HEK293 (cell line): ENCODE measurements at regions not wholly inside any gene's neighbourhood (a gene's known extent, or its start where the extent isn't known, plus 50 kb on each side); places are given as distances from the start of the nearest gene placed in this dataset.

ENCODE experiments used
- GLIS1 ChIP-seq: fragments of 450-650 bp; formaldehyde crosslinking; IDR thresholded peaks from 2 replicates; pipeline ENCODE4 v1.5.1; 2016; ENCODE audit warnings: missing biosample characterization, missing genetic modification characterization
- IKZF3 ChIP-seq: fragments of 450-650 bp; IDR thresholded peaks from 2 replicates; pipeline ENCODE4 v1.5.0; 2018; ENCODE audit warnings: missing biosample characterization, mild to moderate bottlenecking, missing genetic modification characterization, moderate library complexity
- MZF1 ChIP-seq: fragments of 450-650 bp; formaldehyde crosslinking; IDR thresholded peaks from 2 replicates; pipeline ENCODE4 v1.5.1; 2017; ENCODE audit warnings: missing biosample characterization, missing genetic modification characterization, borderline replicate concordance
- REPIN1 ChIP-seq: fragments of 450-650 bp; formaldehyde crosslinking; IDR thresholded peaks from 2 replicates; pipeline ENCODE4 v1.5.1; 2017; ENCODE audit warnings: missing biosample characterization, missing genetic modification characterization, low read depth
- YY1 ChIP-seq: fragments of 450-650 bp; formaldehyde crosslinking; IDR thresholded peaks from 2 replicates; pipeline ENCODE4 v1.5.1; 2018; ENCODE audit warnings: missing biosample characterization, missing genetic modification characterization
- ZBTB7A ChIP-seq: fragments of 450-650 bp; formaldehyde crosslinking; IDR thresholded peaks from 2 replicates; pipeline ENCODE4 v1.5.1; 2016; ENCODE audit warnings: low read depth, missing biosample characterization, missing genetic modification characterization
- ZBTB8A ChIP-seq: fragments of 450-650 bp; formaldehyde crosslinking; IDR thresholded peaks from 2 replicates; pipeline ENCODE4 v1.5.1; 2016; ENCODE audit warnings: missing biosample characterization, missing genetic modification characterization
- ZNF140 ChIP-seq: fragments of 450-650 bp; formaldehyde crosslinking; IDR thresholded peaks from 2 replicates; pipeline ENCODE4 v1.5.1; 2016; ENCODE audit warnings: missing biosample characterization, missing genetic modification characterization
- ZNF157 ChIP-seq: fragments of 450-650 bp; formaldehyde crosslinking; IDR thresholded peaks from 2 replicates; pipeline ENCODE4 v1.5.1; 2016; ENCODE audit warnings: missing biosample characterization, missing genetic modification characterization
- ZNF214 ChIP-seq: fragments of 450-650 bp; formaldehyde crosslinking; IDR thresholded peaks from 2 replicates; pipeline ENCODE4 v1.5.1; 2017; ENCODE audit warnings: missing biosample characterization, mild to moderate bottlenecking, missing genetic modification characterization, borderline replicate concordance
- ZNF248 ChIP-seq: fragments of 450-650 bp; formaldehyde crosslinking; IDR thresholded peaks from 2 replicates; pipeline ENCODE4 v1.5.1; 2017; ENCODE audit warnings: missing biosample characterization, missing genetic modification characterization
- ZNF266 ChIP-seq: fragments of 450-650 bp; formaldehyde crosslinking; IDR thresholded peaks from 2 replicates; pipeline ENCODE4 v1.5.1; 2016; ENCODE audit warnings: missing biosample characterization, missing genetic modification characterization, low read depth
- ZNF280D ChIP-seq: fragments of 450-650 bp; formaldehyde crosslinking; IDR thresholded peaks from 2 replicates; pipeline ENCODE4 v1.5.1; 2016; ENCODE audit warnings: missing biosample characterization, missing genetic modification characterization
- ZNF366 ChIP-seq: fragments of 450-650 bp; formaldehyde crosslinking; conservative IDR thresholded peaks from 2 replicates; pipeline ENCODE4 v1.5.1; 2016; ENCODE audit warnings: missing biosample characterization, missing genetic modification characterization
- ZNF571 ChIP-seq: fragments of 450-650 bp; formaldehyde crosslinking; IDR thresholded peaks from 2 replicates; pipeline ENCODE4 v1.5.0; 2017; ENCODE audit warnings: missing biosample characterization, missing genetic modification characterization
- ZNF830 ChIP-seq: fragments of 450-650 bp; IDR thresholded peaks from 2 replicates; pipeline ENCODE4 v1.5.0; 2018; ENCODE audit warnings: missing biosample characterization, missing genetic modification characterization, low read depth, mild to moderate bottlenecking, moderate library complexity
- TF ChIP-seq, protein P1 (sequence below): fragments of 450-650 bp; formaldehyde crosslinking; IDR thresholded peaks from 2 replicates; pipeline ENCODE4 v1.5.1; 2016; ENCODE audit warnings: missing biosample characterization, missing genetic modification characterization
- TF ChIP-seq, protein P2 (sequence below): fragments of 450-650 bp; formaldehyde crosslinking; IDR thresholded peaks from 2 replicates; pipeline ENCODE4 v1.5.1; 2016; ENCODE audit warnings: missing biosample characterization, missing genetic modification characterization
- TF ChIP-seq, protein P3 (sequence below): fragments of 450-650 bp; formaldehyde crosslinking; IDR thresholded peaks from 2 replicates; pipeline ENCODE4 v1.5.1; 2016; ENCODE audit warnings: missing biosample characterization, missing genetic modification characterization, borderline replicate concordance
- TF ChIP-seq, protein P4 (sequence below): fragments of 450-650 bp; formaldehyde crosslinking; IDR thresholded peaks from 2 replicates; pipeline ENCODE4 v1.5.1; 2016; ENCODE audit warnings: missing biosample characterization, missing genetic modification characterization
- TF ChIP-seq, protein P5 (sequence below): fragments of 450-650 bp; formaldehyde crosslinking; IDR thresholded peaks from 2 replicates; pipeline ENCODE4 v1.5.0; 2017; ENCODE audit warnings: missing biosample characterization, missing genetic modification characterization, borderline replicate concordance

DNA sequence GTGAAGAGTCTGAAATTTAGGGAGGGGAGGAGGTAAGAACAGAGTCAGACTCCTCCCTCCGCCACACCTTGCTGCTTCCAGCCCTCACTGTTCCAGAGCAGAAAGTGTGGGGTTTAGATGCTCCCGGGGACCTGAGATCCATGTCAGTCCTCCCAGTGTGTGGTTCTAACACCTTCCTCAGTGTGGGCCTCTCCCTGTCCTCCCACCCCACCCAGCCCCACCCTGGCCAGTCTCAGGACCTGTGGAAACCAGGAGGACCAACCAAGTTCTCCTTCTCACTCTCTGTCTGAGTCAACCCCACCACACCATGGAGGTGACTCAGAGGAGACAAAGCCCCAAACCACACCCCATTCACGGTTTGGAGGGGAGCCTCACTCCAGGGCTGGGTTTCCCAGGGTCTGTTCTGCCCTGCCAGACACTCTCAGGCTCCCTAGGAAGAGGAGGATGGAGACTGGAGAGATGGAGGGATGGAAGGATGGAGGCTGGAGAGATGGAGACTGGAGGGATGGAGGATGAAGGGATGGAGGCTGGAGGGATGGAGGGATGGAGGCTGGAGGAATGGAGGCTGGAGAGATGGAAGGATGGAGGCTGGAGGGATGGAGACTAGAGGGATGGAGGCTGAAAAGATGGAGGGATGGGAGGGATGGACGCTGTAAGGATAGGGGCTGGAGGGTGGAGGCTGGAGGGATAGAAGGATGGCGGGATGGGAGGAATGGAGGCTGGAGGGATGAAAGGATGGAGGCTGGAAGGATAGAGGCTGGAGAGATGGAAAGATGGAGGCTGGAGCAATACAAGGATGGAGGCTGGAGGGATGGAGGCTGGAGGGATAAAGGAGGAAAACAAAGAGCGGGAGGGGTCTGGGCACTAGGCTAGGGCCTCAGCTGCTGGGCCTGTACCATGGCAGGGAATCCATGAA lies 100.9 kb upstream of the RUNX3 start (continued):
- TF ChIP-seq, protein P1, sequence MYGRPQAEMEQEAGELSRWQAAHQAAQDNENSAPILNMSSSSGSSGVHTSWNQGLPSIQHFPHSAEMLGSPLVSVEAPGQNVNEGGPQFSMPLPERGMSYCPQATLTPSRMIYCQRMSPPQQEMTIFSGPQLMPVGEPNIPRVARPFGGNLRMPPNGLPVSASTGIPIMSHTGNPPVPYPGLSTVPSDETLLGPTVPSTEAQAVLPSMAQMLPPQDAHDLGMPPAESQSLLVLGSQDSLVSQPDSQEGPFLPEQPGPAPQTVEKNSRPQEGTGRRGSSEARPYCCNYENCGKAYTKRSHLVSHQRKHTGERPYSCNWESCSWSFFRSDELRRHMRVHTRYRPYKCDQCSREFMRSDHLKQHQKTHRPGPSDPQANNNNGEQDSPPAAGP (tag by site-specific recombination) = no peak
- no peak for TF ChIP-seq REPIN1 (tag by site-specific recombination)
- TF ChIP-seq ZBTB8A (tag by site-specific recombination) = no peak
- peak; percentile 100 for TF ChIP-seq ZNF366 (tag by site-specific recombination)
- TF ChIP-seq, protein P2, sequence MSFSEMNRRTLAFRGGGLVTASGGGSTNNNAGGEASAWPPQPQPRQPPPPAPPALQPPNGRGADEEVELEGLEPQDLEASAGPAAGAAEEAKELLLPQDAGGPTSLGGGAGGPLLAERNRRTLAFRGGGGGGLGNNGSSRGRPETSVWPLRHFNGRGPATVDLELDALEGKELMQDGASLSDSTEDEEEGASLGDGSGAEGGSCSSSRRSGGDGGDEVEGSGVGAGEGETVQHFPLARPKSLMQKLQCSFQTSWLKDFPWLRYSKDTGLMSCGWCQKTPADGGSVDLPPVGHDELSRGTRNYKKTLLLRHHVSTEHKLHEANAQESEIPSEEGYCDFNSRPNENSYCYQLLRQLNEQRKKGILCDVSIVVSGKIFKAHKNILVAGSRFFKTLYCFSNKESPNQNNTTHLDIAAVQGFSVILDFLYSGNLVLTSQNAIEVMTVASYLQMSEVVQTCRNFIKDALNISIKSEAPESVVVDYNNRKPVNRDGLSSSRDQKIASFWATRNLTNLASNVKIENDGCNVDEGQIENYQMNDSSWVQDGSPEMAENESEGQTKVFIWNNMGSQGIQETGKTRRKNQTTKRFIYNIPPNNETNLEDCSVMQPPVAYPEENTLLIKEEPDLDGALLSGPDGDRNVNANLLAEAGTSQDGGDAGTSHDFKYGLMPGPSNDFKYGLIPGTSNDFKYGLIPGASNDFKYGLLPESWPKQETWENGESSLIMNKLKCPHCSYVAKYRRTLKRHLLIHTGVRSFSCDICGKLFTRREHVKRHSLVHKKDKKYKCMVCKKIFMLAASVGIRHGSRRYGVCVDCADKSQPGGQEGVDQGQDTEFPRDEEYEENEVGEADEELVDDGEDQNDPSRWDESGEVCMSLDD = no peak
- no peak for TF ChIP-seq ZNF214 (tag by site-specific recombination)
- no peak for TF ChIP-seq ZNF266 (tag by site-specific recombination)
- TF ChIP-seq YY1 (tag by site-specific recombination) = no peak; the same call in 1 of the 2 replicates
- TF ChIP-seq ZNF280D (tag by site-specific recombination) = peak; percentile 14; the same call in 1 of the 2 replicates
- TF ChIP-seq ZNF248 (tag by site-specific recombination) = peak; percentile 50; the same call in 1 of the 2 replicates
- TF ChIP-seq, protein P3, sequence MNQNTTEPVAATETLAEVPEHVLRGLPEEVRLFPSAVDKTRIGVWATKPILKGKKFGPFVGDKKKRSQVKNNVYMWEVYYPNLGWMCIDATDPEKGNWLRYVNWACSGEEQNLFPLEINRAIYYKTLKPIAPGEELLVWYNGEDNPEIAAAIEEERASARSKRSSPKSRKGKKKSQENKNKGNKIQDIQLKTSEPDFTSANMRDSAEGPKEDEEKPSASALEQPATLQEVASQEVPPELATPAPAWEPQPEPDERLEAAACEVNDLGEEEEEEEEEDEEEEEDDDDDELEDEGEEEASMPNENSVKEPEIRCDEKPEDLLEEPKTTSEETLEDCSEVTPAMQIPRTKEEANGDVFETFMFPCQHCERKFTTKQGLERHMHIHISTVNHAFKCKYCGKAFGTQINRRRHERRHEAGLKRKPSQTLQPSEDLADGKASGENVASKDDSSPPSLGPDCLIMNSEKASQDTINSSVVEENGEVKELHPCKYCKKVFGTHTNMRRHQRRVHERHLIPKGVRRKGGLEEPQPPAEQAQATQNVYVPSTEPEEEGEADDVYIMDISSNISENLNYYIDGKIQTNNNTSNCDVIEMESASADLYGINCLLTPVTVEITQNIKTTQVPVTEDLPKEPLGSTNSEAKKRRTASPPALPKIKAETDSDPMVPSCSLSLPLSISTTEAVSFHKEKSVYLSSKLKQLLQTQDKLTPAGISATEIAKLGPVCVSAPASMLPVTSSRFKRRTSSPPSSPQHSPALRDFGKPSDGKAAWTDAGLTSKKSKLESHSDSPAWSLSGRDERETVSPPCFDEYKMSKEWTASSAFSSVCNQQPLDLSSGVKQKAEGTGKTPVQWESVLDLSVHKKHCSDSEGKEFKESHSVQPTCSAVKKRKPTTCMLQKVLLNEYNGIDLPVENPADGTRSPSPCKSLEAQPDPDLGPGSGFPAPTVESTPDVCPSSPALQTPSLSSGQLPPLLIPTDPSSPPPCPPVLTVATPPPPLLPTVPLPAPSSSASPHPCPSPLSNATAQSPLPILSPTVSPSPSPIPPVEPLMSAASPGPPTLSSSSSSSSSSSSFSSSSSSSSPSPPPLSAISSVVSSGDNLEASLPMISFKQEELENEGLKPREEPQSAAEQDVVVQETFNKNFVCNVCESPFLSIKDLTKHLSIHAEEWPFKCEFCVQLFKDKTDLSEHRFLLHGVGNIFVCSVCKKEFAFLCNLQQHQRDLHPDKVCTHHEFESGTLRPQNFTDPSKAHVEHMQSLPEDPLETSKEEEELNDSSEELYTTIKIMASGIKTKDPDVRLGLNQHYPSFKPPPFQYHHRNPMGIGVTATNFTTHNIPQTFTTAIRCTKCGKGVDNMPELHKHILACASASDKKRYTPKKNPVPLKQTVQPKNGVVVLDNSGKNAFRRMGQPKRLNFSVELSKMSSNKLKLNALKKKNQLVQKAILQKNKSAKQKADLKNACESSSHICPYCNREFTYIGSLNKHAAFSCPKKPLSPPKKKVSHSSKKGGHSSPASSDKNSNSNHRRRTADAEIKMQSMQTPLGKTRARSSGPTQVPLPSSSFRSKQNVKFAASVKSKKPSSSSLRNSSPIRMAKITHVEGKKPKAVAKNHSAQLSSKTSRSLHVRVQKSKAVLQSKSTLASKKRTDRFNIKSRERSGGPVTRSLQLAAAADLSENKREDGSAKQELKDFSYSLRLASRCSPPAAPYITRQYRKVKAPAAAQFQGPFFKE = no peak
- TF ChIP-seq ZNF157 (tag by site-specific recombination) = no peak
- TF ChIP-seq ZNF571 = peak; percentile 84; the same call in 1 of the 2 replicates
- no peak for TF ChIP-seq IKZF3 (tag by site-specific recombination)
- TF ChIP-seq, protein P4, sequence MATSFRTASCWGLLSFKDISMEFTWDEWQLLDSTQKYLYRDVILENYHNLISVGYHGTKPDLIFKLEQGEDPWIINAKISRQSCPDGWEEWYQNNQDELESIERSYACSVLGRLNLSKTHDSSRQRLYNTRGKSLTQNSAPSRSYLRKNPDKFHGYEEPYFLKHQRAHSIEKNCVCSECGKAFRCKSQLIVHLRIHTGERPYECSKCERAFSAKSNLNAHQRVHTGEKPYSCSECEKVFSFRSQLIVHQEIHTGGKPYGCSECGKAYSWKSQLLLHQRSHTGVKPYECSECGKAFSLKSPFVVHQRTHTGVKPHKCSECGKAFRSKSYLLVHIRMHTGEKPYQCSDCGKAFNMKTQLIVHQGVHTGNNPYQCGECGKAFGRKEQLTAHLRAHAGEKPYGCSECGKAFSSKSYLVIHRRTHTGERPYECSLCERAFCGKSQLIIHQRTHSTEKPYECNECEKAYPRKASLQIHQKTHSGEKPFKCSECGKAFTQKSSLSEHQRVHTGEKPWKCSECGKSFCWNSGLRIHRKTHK (tag by site-specific recombination) = 0 out of 2 replicates have a peak, but pooled peaks have one; percentile 35
- no peak for TF ChIP-seq ZNF140 (tag by site-specific recombination)
- no peak for TF ChIP-seq GLIS1
- TF ChIP-seq, protein P5, sequence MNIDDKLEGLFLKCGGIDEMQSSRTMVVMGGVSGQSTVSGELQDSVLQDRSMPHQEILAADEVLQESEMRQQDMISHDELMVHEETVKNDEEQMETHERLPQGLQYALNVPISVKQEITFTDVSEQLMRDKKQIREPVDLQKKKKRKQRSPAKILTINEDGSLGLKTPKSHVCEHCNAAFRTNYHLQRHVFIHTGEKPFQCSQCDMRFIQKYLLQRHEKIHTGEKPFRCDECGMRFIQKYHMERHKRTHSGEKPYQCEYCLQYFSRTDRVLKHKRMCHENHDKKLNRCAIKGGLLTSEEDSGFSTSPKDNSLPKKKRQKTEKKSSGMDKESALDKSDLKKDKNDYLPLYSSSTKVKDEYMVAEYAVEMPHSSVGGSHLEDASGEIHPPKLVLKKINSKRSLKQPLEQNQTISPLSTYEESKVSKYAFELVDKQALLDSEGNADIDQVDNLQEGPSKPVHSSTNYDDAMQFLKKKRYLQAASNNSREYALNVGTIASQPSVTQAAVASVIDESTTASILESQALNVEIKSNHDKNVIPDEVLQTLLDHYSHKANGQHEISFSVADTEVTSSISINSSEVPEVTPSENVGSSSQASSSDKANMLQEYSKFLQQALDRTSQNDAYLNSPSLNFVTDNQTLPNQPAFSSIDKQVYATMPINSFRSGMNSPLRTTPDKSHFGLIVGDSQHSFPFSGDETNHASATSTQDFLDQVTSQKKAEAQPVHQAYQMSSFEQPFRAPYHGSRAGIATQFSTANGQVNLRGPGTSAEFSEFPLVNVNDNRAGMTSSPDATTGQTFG = peak; percentile 53; the same call in 1 of the 2 replicates
- no peak for TF ChIP-seq ZNF830 (tag by site-specific recombination)
- TF ChIP-seq MZF1 (tag by site-specific recombination) = peak; percentile 87
- TF ChIP-seq ZBTB7A (tag by site-specific recombination) = no peak
